K562 (cell line): ENCODE measurements at regions not wholly inside any gene's neighbourhood (a gene's known extent, or its start where the extent isn't known, plus 50 kb on each side); places are given as distances from the start of the nearest gene placed in this dataset.

ENCODE experiments used
- ATAC-seq: fragments of 200-7000 bp; cut with Tn5 transposase; 3 replicates; pipeline ENCODE4 v1.9.1; 2020; ENCODE audit warnings: moderate library complexity
- BruUV-seq: library from RNA; stranded (reverse); fragments of 400-500 nt; replicated peaks from 2 replicates; lab custom pipeline; 2021; lab: Mats Ljungman, UMichigan
- CTCF ChIA-PET: fragments of 300-600 bp; formaldehyde crosslinking; extraction: SDS; loops from one replicate; lab custom pipeline; 2021; ENCODE audit warnings: low intra/inter-chr PET ratio; lab: Yijun Ruan, JAX
- POLR2A ChIA-PET: fragments of 300-600, 350-650 bp; sonication (Branson Sonifier 250); formaldehyde crosslinking; extraction: SDS; loops from one replicate; lab custom pipeline; 2021; ENCODE audit warnings: antibody characterized with exemption, inconsistent platforms; lab: Yijun Ruan, JAX
- DNase-seq, 4 experiments: peaks; one replicate each; pipeline versions ENCODE4 v3.0.0 to v3.0.0-alpha.2; 2011 to 2018; ENCODE audit warnings: low spot score in 3 of 4, mixed read lengths in 3 of 4; ENCODE audit errors: extremely low read depth in 1 of 4
- FAIRE-seq: peaks from 2 replicates; lab custom pipeline; 2011; peaks lifted over from hg19 to GRCh38; lab: Jason Lieb, UNC
- H2AFZ ChIP-seq: 2 replicates; pipeline ENCODE4 v1.6.0; 2011; ENCODE audit warnings: low read depth, low read length, control low read depth, inconsistent platforms
- H3K27ac ChIP-seq: fragments of 200-600 bp; 3 replicates; pipeline ENCODE4 v1.8.0; 2011; ENCODE audit warnings: low read depth, mild to moderate bottlenecking, control low read depth, inconsistent platforms, low read length, moderate library complexity, mixed read lengths; ENCODE audit errors: extremely low read depth
- H3K27me3 ChIP-seq, 2 experiments: fragments of 300-600 bp in 1 of 2; 2 replicates in 1 of 2; 3 replicates in 1 of 2; pipeline versions ENCODE4 v1.6.0 to v1.8.0; 2011; ENCODE audit warnings: inconsistent platforms in 2 of 2, low read length in 2 of 2, mild to moderate bottlenecking in 1 of 2, mixed read lengths in 1 of 2, moderate library complexity in 1 of 2; ENCODE audit not compliant: control insufficient read depth in 2 of 2, insufficient read depth in 2 of 2
- H3K36me3 ChIP-seq: fragments of 300-600 bp; 3 replicates; pipeline ENCODE4 v1.8.0; 2011; ENCODE audit warnings: mild to moderate bottlenecking, low read length, inconsistent platforms; ENCODE audit not compliant: control insufficient read depth, insufficient read depth
- H3K4me1 ChIP-seq, 2 experiments: fragments of 200-600 bp in 1 of 2; replicated peaks in 1 of 2; 2 replicates in 1 of 2; 3 replicates in 1 of 2; pipeline versions ENCODE4 v1.5.1 to v1.8.0; 2011; ENCODE audit warnings: inconsistent platforms in 2 of 2, low read length in 2 of 2, mild to moderate bottlenecking in 1 of 2, mixed read lengths in 1 of 2, moderate library complexity in 1 of 2; ENCODE audit not compliant: control insufficient read depth in 2 of 2, insufficient read depth in 2 of 2
- H3K4me2 ChIP-seq: 2 replicates; pipeline ENCODE4 v1.6.1; 2011; ENCODE audit warnings: low read length, control low read depth, inconsistent platforms, mixed read lengths; ENCODE audit not compliant: insufficient read depth
- H3K4me3 ChIP-seq: fragments of 200-600 bp; sonication (generic), shearing (Covaris generic); 2 replicates; pipeline ENCODE4 v1.5.1; 2016; ENCODE audit warnings: control low read depth, inconsistent platforms
- H3K79me2 ChIP-seq: fragments of 200-600 bp; 3 replicates; pipeline ENCODE4 v1.8.0; 2011; ENCODE audit warnings: low read length, inconsistent platforms; ENCODE audit not compliant: control insufficient read depth, insufficient read depth
- H3K9ac ChIP-seq, 2 experiments: 2 replicates each; pipeline versions ENCODE4 v1.6.0 to v1.6.1; 2011; ENCODE audit warnings: low read depth in 2 of 2, low read length in 2 of 2, control low read depth in 1 of 2, inconsistent platforms in 1 of 2, mild to moderate bottlenecking in 1 of 2, mixed read lengths in 1 of 2; ENCODE audit not compliant: insufficient read depth in 1 of 2
- H3K9me1 ChIP-seq: one replicate; pipeline ENCODE4 v1.6.0; 2011; ENCODE audit warnings: inconsistent platforms, mild to moderate bottlenecking, low read length, moderate library complexity; ENCODE audit not compliant: control insufficient read depth, insufficient read depth
- H3K9me3 ChIP-seq: replicated peaks from 2 replicates; pipeline ENCODE4 v1.5.1; 2011; ENCODE audit warnings: low read depth, low read length, inconsistent platforms; ENCODE audit not compliant: control insufficient read depth, insufficient read depth
- H4K20me1 ChIP-seq: replicated peaks from 2 replicates; pipeline ENCODE4 v1.6.1; 2011; ENCODE audit warnings: low read length, inconsistent platforms, mixed read lengths; ENCODE audit not compliant: control insufficient read depth, insufficient read depth
- HMBOX1 ChIP-seq: sonication (generic); IDR thresholded peaks from 2 replicates; pipeline ENCODE4 v1.6.1; 2016
- HMGN3 ChIP-seq: IDR thresholded peaks from 2 replicates; pipeline ENCODE4 v1.6.1; 2011; ENCODE audit warnings: borderline replicate concordance, low read depth, mild to moderate bottlenecking, mixed read lengths, low read length; ENCODE audit not compliant: insufficient read length; ENCODE audit errors: extremely low read depth
- JUNB ChIP-seq: fragments of 450-650 bp; formaldehyde crosslinking; conservative IDR thresholded peaks from 2 replicates; pipeline ENCODE4 v1.4.0; 2020; ENCODE audit warnings: mild to moderate bottlenecking
- MCM5 ChIP-seq: fragments of 450-650 bp; IDR thresholded peaks from 2 replicates; pipeline ENCODE4 v1.6.1; 2016; ENCODE audit warnings: low read depth
- PCBP2 ChIP-seq: fragments of 200-400 bp; formaldehyde crosslinking; IDR thresholded peaks from 2 replicates; pipeline ENCODE4 v1.6.1; 2018; ENCODE audit warnings: low read length, low read depth, mild to moderate bottlenecking, moderate library complexity; ENCODE audit not compliant: poor library complexity, severe bottlenecking
- PHB2 ChIP-seq: fragments of 450-650 bp; IDR thresholded peaks from 2 replicates; pipeline ENCODE4 v1.6.1; 2017; ENCODE audit warnings: low read depth
- SMARCE1 ChIP-seq: fragments of 450-650 bp; IDR thresholded peaks from 2 replicates; pipeline ENCODE4 v1.7.1; 2016; ENCODE audit warnings: mild to moderate bottlenecking
- SRSF3 ChIP-seq: fragments of 200-400 bp; formaldehyde crosslinking; IDR thresholded peaks from 2 replicates; pipeline ENCODE4 v1.6.1; 2016; ENCODE audit warnings: mild to moderate bottlenecking, low read length, moderate library complexity; ENCODE audit not compliant: insufficient read depth
- TAL1 ChIP-seq: fragments of 450-650 bp; IDR thresholded peaks from 2 replicates; pipeline ENCODE4 v1.6.1; 2016; ENCODE audit warnings: mild to moderate bottlenecking
- TRIM24 ChIP-seq, 2 experiments: fragments of 450-650 bp; IDR thresholded peaks; 2 replicates each; pipeline ENCODE4 v1.6.1; 2016
- XRCC4 ChIP-seq: IDR thresholded peaks from one replicate; pipeline ENCODE4 v1.6.1; 2011; ENCODE audit not compliant: insufficient read depth, insufficient read length; ENCODE audit errors: extremely low read depth
- ZNF449 ChIP-seq: fragments of 250-450 bp; sonication (Bioruptor Pico); IDR thresholded peaks from 2 replicates; pipeline ENCODE4 v1.8.0; 2022; ENCODE audit warnings: moderate library complexity, mild to moderate bottlenecking, inconsistent platforms
- WGBS: fragments of 100-300 bp; shearing (Covaris generic); methylation state at CpG from one replicate; pipeline ENCODE4 v1.1.6; 2016; ENCODE audit warnings: low coverage, mixed read lengths; ENCODE audit not compliant: insufficient coverage; ENCODE audit errors: missing lambda C conversion rate; 5-methylcytosine and 5-hydroxymethylcytosine counted together
- in situ Hi-C: fragments of 300-500 bp; cut with MboI; formaldehyde crosslinking; loops from 4 replicates; pipeline ENCODE4 v1.15.0; 2018; ENCODE audit warnings: inconsistent platforms, mixed read lengths
- intact Hi-C: fragments of 100-400 bp; cut with micrococcal nuclease; formaldehyde crosslinking; loops from 2 replicates; pipeline ENCODE4 v1.14.2; 2022
- TF ChIP-seq, protein P1 (sequence below), 2 experiments: IDR thresholded peaks; 2 replicates each; pipeline ENCODE4 v1.6.1; 2011; ENCODE audit warnings: borderline replicate concordance in 1 of 2, control low read depth in 1 of 2, low read depth in 1 of 2, low read length in 1 of 2, mild to moderate bottlenecking in 1 of 2, mixed read lengths in 1 of 2, moderate library complexity in 1 of 2; ENCODE audit not compliant: insufficient read depth in 1 of 2, insufficient read length in 1 of 2, poor library complexity in 1 of 2, severe bottlenecking in 1 of 2; ENCODE audit errors: extremely low read depth in 1 of 2
- TF ChIP-seq, protein P2 (sequence below): fragments of 450-650 bp; IDR thresholded peaks from 2 replicates; pipeline ENCODE4 v1.6.1; 2016; ENCODE audit warnings: mild to moderate bottlenecking

DNA sequence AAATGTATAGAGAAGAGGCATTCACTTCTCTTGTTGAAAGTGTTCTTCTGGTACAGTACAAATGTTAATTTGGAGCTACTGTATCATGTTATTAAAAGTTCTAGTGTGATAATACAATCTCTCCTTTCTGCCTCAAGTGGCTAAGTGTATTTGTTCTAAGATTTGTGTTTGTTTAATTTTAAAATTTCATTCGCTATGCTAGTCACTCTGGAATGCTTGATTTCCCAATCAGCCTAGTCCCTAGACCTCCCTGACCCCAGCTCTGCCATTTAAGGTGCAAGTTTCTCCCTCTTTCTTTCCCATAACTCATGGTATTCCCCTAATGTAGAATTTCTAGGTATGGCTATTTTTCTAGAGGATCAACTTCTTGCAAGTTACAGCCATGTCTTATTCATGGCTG, 817.4 kb downstream of the STIM2 start:
- Histone ChIP-seq H4K20me1 (no peaks in the 10 kb centered on the region), H2AFZ (no peak overlapping the region), H3K9me3 (no peaks in the 10 kb centered on the region), H3K9ac (no peak overlapping the region), H3K27me3 (no peaks in the 10 kb centered on the region), H3K27ac (no peak overlapping the region), H3K9me1 (no peaks in the 10 kb centered on the region), H3K36me3 (no peaks in the 10 kb centered on the region), H3K4me1 (no peaks in the 10 kb centered on the region), H3K79me2 (no peaks in the 10 kb centered on the region), H3K4me2 (no peak overlapping the region), H3K4me3 (no peak overlapping the region)
- CTCF ChIA-PET, result no interaction called here
- intact Hi-C loops, result no loop called here
- TF ChIP-seq HMGN3, result no peak
- TF ChIP-seq SMARCE1, result no peak
- TF ChIP-seq PCBP2, result no peak
- TF ChIP-seq JUNB, result no peak
- no peak for TF ChIP-seq XRCC4
- TF ChIP-seq, protein P1, sequence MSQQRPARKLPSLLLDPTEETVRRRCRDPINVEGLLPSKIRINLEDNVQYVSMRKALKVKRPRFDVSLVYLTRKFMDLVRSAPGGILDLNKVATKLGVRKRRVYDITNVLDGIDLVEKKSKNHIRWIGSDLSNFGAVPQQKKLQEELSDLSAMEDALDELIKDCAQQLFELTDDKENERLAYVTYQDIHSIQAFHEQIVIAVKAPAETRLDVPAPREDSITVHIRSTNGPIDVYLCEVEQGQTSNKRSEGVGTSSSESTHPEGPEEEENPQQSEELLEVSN (IDR thresholded peaks at IDR 0.05; ENCODE audit: borderline replicate concordance in 1 of 2, extremely low read depth in 1 of 2, insufficient read depth in 1 of 2, insufficient read length in 1 of 2, low read depth in 1 of 2, low read length in 1 of 2, poor library complexity in 1 of 2, severe bottlenecking in 1 of 2), result no peak
- TF ChIP-seq ZNF449, result no peak
- TF ChIP-seq PHB2, result no peak
- TF ChIP-seq HMBOX1, result no peak
- no peak for TF ChIP-seq TAL1
- TF ChIP-seq, protein P2, sequence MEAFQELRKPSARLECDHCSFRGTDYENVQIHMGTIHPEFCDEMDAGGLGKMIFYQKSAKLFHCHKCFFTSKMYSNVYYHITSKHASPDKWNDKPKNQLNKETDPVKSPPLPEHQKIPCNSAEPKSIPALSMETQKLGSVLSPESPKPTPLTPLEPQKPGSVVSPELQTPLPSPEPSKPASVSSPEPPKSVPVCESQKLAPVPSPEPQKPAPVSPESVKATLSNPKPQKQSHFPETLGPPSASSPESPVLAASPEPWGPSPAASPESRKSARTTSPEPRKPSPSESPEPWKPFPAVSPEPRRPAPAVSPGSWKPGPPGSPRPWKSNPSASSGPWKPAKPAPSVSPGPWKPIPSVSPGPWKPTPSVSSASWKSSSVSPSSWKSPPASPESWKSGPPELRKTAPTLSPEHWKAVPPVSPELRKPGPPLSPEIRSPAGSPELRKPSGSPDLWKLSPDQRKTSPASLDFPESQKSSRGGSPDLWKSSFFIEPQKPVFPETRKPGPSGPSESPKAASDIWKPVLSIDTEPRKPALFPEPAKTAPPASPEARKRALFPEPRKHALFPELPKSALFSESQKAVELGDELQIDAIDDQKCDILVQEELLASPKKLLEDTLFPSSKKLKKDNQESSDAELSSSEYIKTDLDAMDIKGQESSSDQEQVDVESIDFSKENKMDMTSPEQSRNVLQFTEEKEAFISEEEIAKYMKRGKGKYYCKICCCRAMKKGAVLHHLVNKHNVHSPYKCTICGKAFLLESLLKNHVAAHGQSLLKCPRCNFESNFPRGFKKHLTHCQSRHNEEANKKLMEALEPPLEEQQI, result no peak
- no peak for TF ChIP-seq TRIM24 (IDR thresholded peaks at IDR 0.05)
- no peak for TF ChIP-seq MCM5
- no peak for TF ChIP-seq SRSF3
- no peak for DNase-seq
- FAIRE-seq, result no peak
- in situ Hi-C loops, result no loop called here
- POLR2A ChIA-PET, result no interaction called here
- no peak for ATAC-seq
- no TSS peak for BruUV-seq
- 13% methylated on average over 1 of the region's 1 CpG for WGBS
